ENCODE measurements at regions not wholly inside any gene's neighbourhood (a gene's known extent, or its start where the extent isn't known, plus 50 kb on each side); places are given as distances from the start of the nearest gene placed in this dataset.

DNA sequence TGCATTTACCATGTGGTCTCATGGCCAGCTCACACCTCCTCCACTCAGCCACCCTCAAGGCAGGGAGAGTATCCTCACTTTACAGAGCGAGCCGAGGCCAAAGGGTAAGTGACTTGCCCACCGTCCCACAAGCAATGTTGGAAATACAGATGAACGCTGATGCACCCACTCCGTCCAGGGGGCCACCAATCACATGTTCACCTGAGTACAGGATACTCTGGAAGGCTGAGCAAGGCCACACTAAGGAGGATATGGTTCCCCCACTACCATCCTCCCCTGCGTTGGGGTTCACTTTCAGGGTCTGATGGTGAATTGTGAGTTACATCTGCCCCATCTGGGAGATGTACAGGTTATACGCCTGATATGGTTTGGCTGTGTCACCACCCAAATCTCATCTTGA lies 128.8 kb downstream of the ATPSCKMT start:
- Histone ChIP-seq H3K4me3 (ENCODE audit: low read length) (no peak overlapping the region), H3K27ac (ENCODE audit: low read depth, low read length) (no peak overlapping the region), H3K9me3 (ENCODE audit: control insufficient read depth in 2 of 3, low read length in 3 of 3) (no peaks in the 10 kb centered on the region), H3K27me3 (ENCODE audit: control insufficient read depth in 2 of 2, insufficient read depth in 2 of 2, low read length in 2 of 2) (no peaks in the 10 kb centered on the region), H3K36me3 (ENCODE audit: control insufficient read depth in 2 of 3, insufficient read depth in 3 of 3, low read length in 3 of 3) (no peaks in the 10 kb centered on the region), H3K4me1 (ENCODE audit: control insufficient read depth in 2 of 2, insufficient read depth in 2 of 2, low read length in 2 of 2) (no peaks in the 10 kb centered on the region)
- Mint-ChIP-seq H3K36me3 (no peaks in the 10 kb centered on the region), H3K9me3 (peaks cover 0 to 6% (median 0%) of the 10 kb centered on the region in 11 donors), H3K4me1 (no peaks in the 10 kb centered on the region), H3K27ac (no peak overlapping the region), H3K4me3 (no peak overlapping the region), H3K27me3 (peaks cover 0 to 3% (median 0%) of the 10 kb centered on the region in 5 donors)
- ATAC-seq (no peak), DNase-seq (no peak)
- POLR2A ChIA-PET: no interaction called here
- CTCF ChIA-PET: no interaction called here
- intact Hi-C loops (cut with micrococcal nuclease): no loop called here

- ChIA-PET CTCF (no interaction called here), POLR2A (no interaction called here)
- Mint-ChIP-seq H3K27me3 (peaks cover 0 to 8% (median 4%) of the 10 kb centered on the region in 5 donors), H3K4me1 (no peaks in the 10 kb centered on the region), H3K9me3 (peaks cover 0 to 6% (median 0%) of the 10 kb centered on the region in 11 donors), H3K36me3 (no peaks in the 10 kb centered on the region), H3K27ac (no peak overlapping the region), H3K4me3 (no peak overlapping the region)
- Histone ChIP-seq H3K36me3 (ENCODE audit: control insufficient read depth in 2 of 3, insufficient read depth in 3 of 3, low read length in 3 of 3) (no peaks in the 10 kb centered on the region), H3K4me3 (ENCODE audit: low read length) (no peak overlapping the region), H3K27ac (ENCODE audit: low read depth, low read length) (no peak overlapping the region), H3K9me3 (ENCODE audit: control insufficient read depth in 2 of 3, low read length in 3 of 3) (no peaks in the 10 kb centered on the region), H3K4me1 (ENCODE audit: control insufficient read depth in 2 of 2, insufficient read depth in 2 of 2, low read length in 2 of 2) (no peaks in the 10 kb centered on the region), H3K27me3 (ENCODE audit: control insufficient read depth in 2 of 2, insufficient read depth in 2 of 2, low read length in 2 of 2) (no peaks in the 10 kb centered on the region)
- no peak for DNase-seq
- no peak for ATAC-seq
- intact Hi-C loops (cut with micrococcal nuclease): no loop called here
Measured at GRCh38 chr5:10118150-10118549, 131.5 kb downstream of the ATPSCKMT start.

GRCh38 chr5:10116594-10116993 lies 133.1 kb downstream of the ATPSCKMT start:
- no peaks in the 10 kb centered on the region for H3K9me3 ChIP-seq (ENCODE audit: control insufficient read depth in 2 of 3, low read length in 3 of 3)
- POLR2A ChIA-PET: no interaction called here
- intact Hi-C loops (cut with micrococcal nuclease): no loop called here
- CTCF ChIA-PET: no interaction called here
- H3K4me1 ChIP-seq (ENCODE audit: control insufficient read depth in 2 of 2, insufficient read depth in 2 of 2, low read length in 2 of 2): no peaks in the 10 kb centered on the region
- no peaks in the 10 kb centered on the region for H3K36me3 Mint-ChIP-seq
- peaks cover 0 to 6% (median 0%) of the 10 kb centered on the region in 11 donors for H3K9me3 Mint-ChIP-seq
- peaks cover 0 to 12% (median 4%) of the 10 kb centered on the region in 5 donors for H3K27me3 Mint-ChIP-seq
- no peaks in the 10 kb centered on the region for H3K36me3 ChIP-seq (ENCODE audit: control insufficient read depth in 2 of 3, insufficient read depth in 3 of 3, low read length in 3 of 3)
- no peak overlapping the region for H3K27ac Mint-ChIP-seq
- no peaks in the 10 kb centered on the region for H3K4me1 Mint-ChIP-seq
- ATAC-seq (no peak), DNase-seq (no peak)
- no peaks in the 10 kb centered on the region for H3K27me3 ChIP-seq (ENCODE audit: control insufficient read depth in 2 of 2, insufficient read depth in 2 of 2, low read length in 2 of 2)
- no peak overlapping the region for H3K4me3 ChIP-seq (ENCODE audit: low read length)
- no peak overlapping the region for H3K27ac ChIP-seq (ENCODE audit: low read depth, low read length)
- no peak overlapping the region for H3K4me3 Mint-ChIP-seq

DNA sequence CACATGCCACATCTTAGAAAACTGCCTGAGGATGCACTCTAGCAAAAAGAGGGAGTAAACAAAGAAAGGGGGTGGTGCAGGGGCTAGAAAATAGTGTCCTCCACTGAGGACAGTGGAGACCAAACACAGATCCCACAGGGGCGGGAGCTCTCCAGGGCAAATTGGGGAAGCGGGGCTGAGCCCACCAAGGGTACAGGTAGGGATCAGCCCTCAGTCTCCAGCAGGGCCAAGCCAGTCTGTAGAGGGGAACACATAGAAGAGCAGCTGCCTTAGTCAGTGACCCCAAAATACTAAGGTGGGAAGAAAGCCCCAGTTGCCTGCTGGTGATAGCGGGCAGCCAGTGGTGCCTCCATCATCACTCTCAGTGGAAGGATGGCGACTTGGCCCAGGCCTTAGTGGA lies 134.0 kb downstream of the ATPSCKMT start:
- POLR2A ChIA-PET: no interaction called here
- H3K9me3 Mint-ChIP-seq: peaks cover 0 to 6% (median 0%) of the 10 kb centered on the region in 11 donors
- intact Hi-C loops (cut with micrococcal nuclease): no loop called here

DNA sequence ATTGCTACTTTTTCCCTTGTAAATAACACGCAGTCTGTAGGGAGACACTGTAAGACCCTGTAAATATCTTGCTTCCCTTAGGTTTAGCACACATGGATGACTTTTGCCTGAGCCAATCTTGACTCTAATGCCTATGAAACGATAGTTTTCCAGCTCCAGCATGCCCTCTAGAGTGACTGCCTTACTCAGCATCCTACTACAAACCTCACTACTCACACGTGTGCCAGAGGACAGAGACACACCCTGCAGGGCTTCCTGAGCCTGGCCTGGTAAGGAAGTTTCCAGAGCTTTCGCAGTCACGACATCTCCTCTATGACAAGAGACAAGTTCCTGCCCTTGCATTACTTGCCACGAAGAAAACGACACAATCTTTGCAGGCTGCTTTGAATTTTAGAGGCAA lies 138.1 kb downstream of the ATPSCKMT start:
- H3K4me1 ChIP-seq (ENCODE audit: control insufficient read depth in 2 of 2, insufficient read depth in 2 of 2, low read length in 2 of 2): no peaks in the 10 kb centered on the region
- H3K27me3 ChIP-seq (ENCODE audit: control insufficient read depth in 2 of 2, insufficient read depth in 2 of 2, low read length in 2 of 2): no peaks in the 10 kb centered on the region
- no peaks in the 10 kb centered on the region for H3K36me3 ChIP-seq (ENCODE audit: control insufficient read depth in 2 of 3, insufficient read depth in 3 of 3, low read length in 3 of 3)
- no peak overlapping the region for H3K27ac Mint-ChIP-seq
- peaks cover 0 to 6% (median 0%) of the 10 kb centered on the region in 11 donors for H3K9me3 Mint-ChIP-seq
- H3K27ac ChIP-seq (ENCODE audit: low read depth, low read length): no peak overlapping the region
- H3K4me3 ChIP-seq (ENCODE audit: low read length): no peak overlapping the region
- H3K4me1 Mint-ChIP-seq: no peaks in the 10 kb centered on the region
- no peak for DNase-seq
- ATAC-seq: no peak
- no peaks in the 10 kb centered on the region for H3K9me3 ChIP-seq (ENCODE audit: control insufficient read depth in 2 of 3, low read length in 3 of 3)
- ChIA-PET POLR2A (no interaction called here), CTCF (no interaction called here)
- peaks cover 0 to 12% (median 8%) of the 10 kb centered on the region in 5 donors for H3K27me3 Mint-ChIP-seq
- H3K36me3 Mint-ChIP-seq: no peaks in the 10 kb centered on the region
- H3K4me3 Mint-ChIP-seq: no peak overlapping the region
- intact Hi-C loops (cut with micrococcal nuclease): no loop called here

More for the DNA sequence above, 134.0 kb downstream of the ATPSCKMT start:
- H3K36me3 ChIP-seq (ENCODE audit: control insufficient read depth in 2 of 3, insufficient read depth in 3 of 3, low read length in 3 of 3): no peaks in the 10 kb centered on the region
- no peak for DNase-seq
- H3K4me3 ChIP-seq (ENCODE audit: low read length): no peak overlapping the region
- H3K27ac ChIP-seq (ENCODE audit: low read depth, low read length): no peak overlapping the region
- H3K27me3 ChIP-seq (ENCODE audit: control insufficient read depth in 2 of 2, insufficient read depth in 2 of 2, low read length in 2 of 2): no peaks in the 10 kb centered on the region
- no peak for ATAC-seq
- Mint-ChIP-seq H3K27me3 (peaks cover 0 to 12% (median 6%) of the 10 kb centered on the region in 5 donors), H3K27ac (no peak overlapping the region), H3K36me3 (no peaks in the 10 kb centered on the region), H3K4me3 (no peak overlapping the region), H3K4me1 (no peaks in the 10 kb centered on the region)
- CTCF ChIA-PET: no interaction called here
- H3K4me1 ChIP-seq (ENCODE audit: control insufficient read depth in 2 of 2, insufficient read depth in 2 of 2, low read length in 2 of 2): no peaks in the 10 kb centered on the region
- H3K9me3 ChIP-seq (ENCODE audit: control insufficient read depth in 2 of 3, low read length in 3 of 3): no peaks in the 10 kb centered on the region

DNA sequence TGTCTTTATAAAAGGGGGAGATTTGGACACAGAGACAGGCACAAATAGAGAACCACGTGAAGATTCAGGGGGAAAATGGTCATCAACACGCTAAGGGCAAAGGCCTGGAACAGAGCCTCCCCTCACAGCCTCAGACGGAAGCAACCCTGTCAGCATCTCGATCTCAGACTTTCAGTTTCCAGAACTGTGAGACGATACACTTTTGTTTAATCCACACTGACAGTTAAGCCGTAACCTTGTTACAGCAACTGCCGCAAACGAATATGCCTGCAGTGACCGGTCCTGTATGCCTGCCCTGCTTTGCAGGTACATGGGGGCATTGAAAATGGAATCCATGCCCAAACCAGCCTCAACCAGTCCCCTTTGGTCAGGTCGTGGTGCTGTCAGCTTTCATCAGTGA lies 139.5 kb downstream of the ATPSCKMT start:
- CTCF ChIA-PET: no interaction called here

GRCh38 chr5:10109299-10109698 lies 140.4 kb downstream of the ATPSCKMT start:
- Mint-ChIP-seq H3K27ac (no peak overlapping the region), H3K9me3 (peaks cover 0 to 6% (median 1%) of the 10 kb centered on the region in 11 donors), H3K36me3 (no peaks in the 10 kb centered on the region), H3K27me3 (peaks cover 0 to 9% (median 6%) of the 10 kb centered on the region in 5 donors), H3K4me3 (no peak overlapping the region), H3K4me1 (no peaks in the 10 kb centered on the region)
- Histone ChIP-seq H3K4me1 (ENCODE audit: control insufficient read depth in 2 of 2, insufficient read depth in 2 of 2, low read length in 2 of 2) (no peaks in the 10 kb centered on the region), H3K27ac (ENCODE audit: low read depth, low read length) (no peak overlapping the region), H3K4me3 (ENCODE audit: low read length) (no peak overlapping the region), H3K27me3 (ENCODE audit: control insufficient read depth in 2 of 2, insufficient read depth in 2 of 2, low read length in 2 of 2) (no peaks in the 10 kb centered on the region), H3K9me3 (ENCODE audit: control insufficient read depth in 2 of 3, low read length in 3 of 3) (no peaks in the 10 kb centered on the region), H3K36me3 (ENCODE audit: control insufficient read depth in 2 of 3, insufficient read depth in 3 of 3, low read length in 3 of 3) (no peaks in the 10 kb centered on the region)
- intact Hi-C loops (cut with micrococcal nuclease): no loop called here
- ChIA-PET CTCF (no interaction called here), POLR2A (no interaction called here)
- ATAC-seq: no peak
- no peak for DNase-seq

More for the DNA sequence above, 139.5 kb downstream of the ATPSCKMT start:
- H3K27ac Mint-ChIP-seq: no peak overlapping the region
- no peaks in the 10 kb centered on the region for H3K4me1 Mint-ChIP-seq
- H3K4me1 ChIP-seq (ENCODE audit: control insufficient read depth in 2 of 2, insufficient read depth in 2 of 2, low read length in 2 of 2): no peaks in the 10 kb centered on the region
- no peak overlapping the region for H3K4me3 ChIP-seq (ENCODE audit: low read length)
- POLR2A ChIA-PET: no interaction called here
- H3K27me3 Mint-ChIP-seq: peaks cover 0 to 12% (median 8%) of the 10 kb centered on the region in 5 donors
- no peaks in the 10 kb centered on the region for H3K9me3 ChIP-seq (ENCODE audit: control insufficient read depth in 2 of 3, low read length in 3 of 3)
- H3K9me3 Mint-ChIP-seq: peaks cover 0 to 6% (median 1%) of the 10 kb centered on the region in 11 donors
- H3K27ac ChIP-seq (ENCODE audit: low read depth, low read length): no peak overlapping the region
- H3K4me3 Mint-ChIP-seq: no peak overlapping the region
- ATAC-seq (no peak), DNase-seq (no peak)
- H3K27me3 ChIP-seq (ENCODE audit: control insufficient read depth in 2 of 2, insufficient read depth in 2 of 2, low read length in 2 of 2): no peaks in the 10 kb centered on the region
- no peaks in the 10 kb centered on the region for H3K36me3 ChIP-seq (ENCODE audit: control insufficient read depth in 2 of 3, insufficient read depth in 3 of 3, low read length in 3 of 3)
- H3K36me3 Mint-ChIP-seq: no peaks in the 10 kb centered on the region
- intact Hi-C loops (cut with micrococcal nuclease): no loop called here
